ENCODE measurements at regions not wholly inside any gene's neighbourhood (a gene's known extent, or its start where the extent isn't known, plus 50 kb on each side); places are given as distances from the start of the nearest gene placed in this dataset.

DNA sequence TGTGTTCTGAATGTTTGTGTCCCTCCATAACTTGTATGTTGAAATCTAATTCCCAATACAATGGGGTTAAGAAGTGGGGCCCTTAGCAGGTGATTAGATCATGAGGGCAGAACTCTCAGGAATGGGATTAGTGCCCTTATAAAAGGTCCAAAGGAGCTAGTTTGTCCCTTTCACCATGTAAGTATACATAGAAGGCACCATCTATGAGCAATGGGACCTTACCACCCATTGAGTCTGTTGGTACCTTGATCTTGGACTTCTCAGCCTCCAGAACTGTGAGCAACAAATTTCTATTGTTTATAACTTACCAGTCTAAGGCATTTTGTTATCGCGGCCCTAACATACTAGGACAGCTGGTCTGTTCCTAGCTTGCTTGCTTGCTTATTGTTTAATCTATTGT, 106.3 kb downstream of the MYCN start:
- DNase-seq = no peak
- 87 to 97% methylated on average over 2 of the region's 2 CpGs for WGBS, 2 donors
- Histone ChIP-seq H3K36me3 (no peaks in the 10 kb centered on the region), H3K4me3 (no peak overlapping the region), H3K27me3 (peaks cover 0 to 13% (median 0%) of the 10 kb centered on the region in 4 donors), H3K4me1 (no peaks in the 10 kb centered on the region), H3K9me3 (no peaks in the 10 kb centered on the region), H3K27ac (no peak overlapping the region)
- intact Hi-C loops (cut with DNase I) = no loop called here
- TF ChIP-seq POLR2A (IDR thresholded peaks at IDR 0.05) = no peak
- TF ChIP-seq, protein P1, sequence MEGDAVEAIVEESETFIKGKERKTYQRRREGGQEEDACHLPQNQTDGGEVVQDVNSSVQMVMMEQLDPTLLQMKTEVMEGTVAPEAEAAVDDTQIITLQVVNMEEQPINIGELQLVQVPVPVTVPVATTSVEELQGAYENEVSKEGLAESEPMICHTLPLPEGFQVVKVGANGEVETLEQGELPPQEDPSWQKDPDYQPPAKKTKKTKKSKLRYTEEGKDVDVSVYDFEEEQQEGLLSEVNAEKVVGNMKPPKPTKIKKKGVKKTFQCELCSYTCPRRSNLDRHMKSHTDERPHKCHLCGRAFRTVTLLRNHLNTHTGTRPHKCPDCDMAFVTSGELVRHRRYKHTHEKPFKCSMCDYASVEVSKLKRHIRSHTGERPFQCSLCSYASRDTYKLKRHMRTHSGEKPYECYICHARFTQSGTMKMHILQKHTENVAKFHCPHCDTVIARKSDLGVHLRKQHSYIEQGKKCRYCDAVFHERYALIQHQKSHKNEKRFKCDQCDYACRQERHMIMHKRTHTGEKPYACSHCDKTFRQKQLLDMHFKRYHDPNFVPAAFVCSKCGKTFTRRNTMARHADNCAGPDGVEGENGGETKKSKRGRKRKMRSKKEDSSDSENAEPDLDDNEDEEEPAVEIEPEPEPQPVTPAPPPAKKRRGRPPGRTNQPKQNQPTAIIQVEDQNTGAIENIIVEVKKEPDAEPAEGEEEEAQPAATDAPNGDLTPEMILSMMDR (IDR thresholded peaks at IDR 0.05) = no peak

DNA sequence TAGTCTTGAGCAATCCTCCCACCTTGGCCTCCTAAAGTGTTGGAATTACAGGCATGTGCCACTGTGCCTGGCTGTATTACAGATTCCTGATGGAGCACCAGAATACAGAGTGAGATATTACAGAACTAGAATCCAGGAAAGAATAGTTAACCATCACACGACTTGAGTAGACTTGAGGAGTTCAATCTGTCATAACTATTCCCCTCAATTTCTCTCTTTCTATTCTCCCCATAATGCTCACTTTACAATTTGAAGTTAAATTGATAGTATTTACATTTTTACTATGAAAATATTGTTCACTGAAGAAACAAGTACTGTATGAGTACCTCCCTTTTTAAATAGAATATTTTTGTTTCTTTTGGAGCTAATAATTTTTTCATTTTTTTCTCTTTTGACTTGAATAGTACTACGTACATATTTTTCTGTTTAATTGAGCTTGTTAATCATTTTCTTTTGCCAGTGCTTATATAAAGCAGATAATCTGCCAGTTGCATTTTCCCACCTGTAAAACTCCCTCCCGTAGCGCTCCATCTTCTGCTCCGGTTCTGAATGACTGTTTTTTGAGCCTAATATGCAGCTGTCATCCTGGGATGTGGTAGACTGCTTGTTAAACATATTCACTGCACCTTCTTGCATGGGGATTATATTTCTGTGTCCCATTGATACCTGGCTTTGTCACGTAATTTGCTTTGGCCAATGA, 105.5 kb downstream of the MYCN start:
- Histone ChIP-seq H3K4me1 (no peaks in the 10 kb centered on the region), H3K4me3 (no peak overlapping the region), H3K27ac (no peak overlapping the region), H3K36me3 (no peaks in the 10 kb centered on the region), H3K9me3 (no peaks in the 10 kb centered on the region), H3K27me3 (peaks cover 0 to 19% (median 0%) of the 10 kb centered on the region in 4 donors)
- no peak for TF ChIP-seq POLR2A (IDR thresholded peaks at IDR 0.05)
- TF ChIP-seq, protein P1 (IDR thresholded peaks at IDR 0.05) = no peak
- DNase-seq = no peak
- intact Hi-C loops (cut with DNase I) = no loop called here
- 68 to 71% methylated on average over 6 of the region's 6 CpGs for WGBS, 2 donors

DNA sequence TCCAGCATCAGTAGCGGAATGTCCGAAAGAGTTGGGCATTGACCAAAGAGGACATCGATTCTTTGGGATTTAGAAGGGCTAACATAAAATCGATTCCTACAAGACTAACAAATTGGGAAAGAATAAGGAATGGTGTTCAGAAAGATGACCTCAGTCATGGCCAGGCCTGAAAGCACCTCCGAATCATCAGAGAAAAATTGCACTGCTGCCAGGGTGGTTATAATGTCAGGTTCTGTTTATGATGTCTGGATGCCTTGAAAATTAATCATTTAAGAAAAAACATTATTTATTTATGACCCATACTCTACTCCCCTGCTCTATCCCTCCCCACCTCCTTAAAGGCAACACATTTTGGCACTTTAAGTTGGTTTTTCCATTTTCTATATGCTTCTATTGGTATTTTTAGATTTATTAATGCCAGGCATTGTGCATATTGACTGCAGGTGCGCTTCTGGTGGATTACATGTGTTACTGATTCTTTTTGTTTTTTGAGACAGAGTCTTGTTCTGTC, 104.7 kb downstream of the MYCN start:
- Histone ChIP-seq H3K4me1 (no peaks in the 10 kb centered on the region), H3K27ac (no peak overlapping the region), H3K36me3 (no peaks in the 10 kb centered on the region), H3K27me3 (peaks cover 0 to 16% (median 0%) of the 10 kb centered on the region in 4 donors), H3K9me3 (no peaks in the 10 kb centered on the region), H3K4me3 (no peak overlapping the region)
- intact Hi-C loops (cut with DNase I) = no loop called here
- DNase-seq = no peak
- WGBS, 2 donors = 79 to 91% methylated on average over 6 of the region's 6 CpGs
- TF ChIP-seq, protein P1 (IDR thresholded peaks at IDR 0.05) = no peak
- TF ChIP-seq POLR2A (IDR thresholded peaks at IDR 0.05) = no peak

DNA sequence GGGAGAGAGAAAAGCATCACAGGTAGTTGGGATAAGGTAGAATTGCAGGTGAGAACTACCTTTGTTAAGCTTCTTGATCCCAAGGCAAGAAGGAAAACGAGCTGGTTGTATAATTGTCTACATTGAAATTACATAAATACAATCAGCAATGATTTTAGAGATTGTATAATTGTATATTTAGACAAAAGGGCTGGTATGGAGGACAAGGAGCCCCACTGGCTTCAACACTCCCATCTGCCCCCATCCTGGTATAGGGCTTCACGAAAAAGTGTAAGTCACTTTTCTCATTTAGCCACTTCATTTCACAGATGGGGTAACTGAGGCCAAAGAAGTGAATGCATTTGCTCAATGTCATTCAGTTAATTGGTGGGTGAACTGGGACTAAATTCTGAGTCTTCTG, 103.3 kb downstream of the MYCN start:
- intact Hi-C loops (cut with DNase I) = no loop called here
- TF ChIP-seq POLR2A (IDR thresholded peaks at IDR 0.05) = no peak
- TF ChIP-seq, protein P1 (IDR thresholded peaks at IDR 0.05) = no peak
- no peak for DNase-seq
- Histone ChIP-seq H3K4me1 (no peaks in the 10 kb centered on the region), H3K36me3 (no peaks in the 10 kb centered on the region), H3K27ac (no peak overlapping the region), H3K27me3 (peaks cover 0 to 21% (median 0%) of the 10 kb centered on the region in 4 donors), H3K4me3 (no peak overlapping the region), H3K9me3 (no peaks in the 10 kb centered on the region)
- WGBS, 2 donors = 52 to 58% methylated on average over 2 of the region's 2 CpGs

DNA sequence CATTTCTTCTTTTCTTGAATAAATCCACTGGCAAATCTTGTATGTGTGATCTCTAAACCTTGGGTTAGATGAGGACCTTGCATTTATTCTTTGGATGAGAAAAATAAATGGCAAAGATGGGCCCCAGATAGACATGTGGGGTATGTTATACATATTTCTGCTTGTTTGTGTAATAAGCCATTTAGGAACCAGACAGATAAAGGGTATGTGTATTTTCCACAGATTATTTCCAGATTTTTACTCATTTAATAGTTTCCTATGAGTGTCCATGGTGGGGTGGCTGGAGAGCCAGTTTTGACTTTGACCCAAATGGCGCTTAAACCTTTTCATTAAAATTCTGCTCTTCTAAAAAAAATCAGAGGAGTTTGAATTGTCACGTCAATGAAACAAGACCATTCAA, 102.8 kb downstream of the MYCN start:
- no peak for TF ChIP-seq POLR2A (IDR thresholded peaks at IDR 0.05)
- Histone ChIP-seq H3K27me3 (peaks cover 0 to 24% (median 0%) of the 10 kb centered on the region in 4 donors), H3K4me1 (no peaks in the 10 kb centered on the region), H3K4me3 (no peak overlapping the region), H3K9me3 (no peaks in the 10 kb centered on the region), H3K27ac (no peak overlapping the region), H3K36me3 (no peaks in the 10 kb centered on the region)
- no peak for DNase-seq
- 79 to 94% methylated on average over 2 of the region's 2 CpGs for WGBS, 2 donors
- intact Hi-C loops (cut with DNase I) = no loop called here
